ENCODE measurements at regions not wholly inside any gene's neighbourhood (a gene's known extent, or its start where the extent isn't known, plus 50 kb on each side); places are given as distances from the start of the nearest gene placed in this dataset.

GRCh38 chr11:115918576-115918975, 414.4 kb upstream of the CADM1 start:
- TF ChIP-seq TSHZ2 (CRISPR knock-in tag; IDR thresholded peaks at IDR 0.05), result no peak
- no peak for TF ChIP-seq ZFP30 (CRISPR knock-in tag; IDR thresholded peaks at IDR 0.05)
- no peak for TF ChIP-seq OSR1 (CRISPR knock-in tag; IDR thresholded peaks at IDR 0.05)
- no peak for TF ChIP-seq ARNTL (CRISPR knock-in tag; IDR thresholded peaks at IDR 0.05; ENCODE audit: borderline replicate concordance, low read depth)
- TF ChIP-seq ZNF8 (CRISPR knock-in tag; IDR thresholded peaks at IDR 0.05), result no peak
- no peak for TF ChIP-seq PATZ1 (CRISPR knock-in tag; IDR thresholded peaks at IDR 0.05; ENCODE audit: borderline replicate concordance)
- TF ChIP-seq BACH2 (CRISPR knock-in tag; IDR thresholded peaks at IDR 0.05; ENCODE audit: borderline replicate concordance), result no peak
- TF ChIP-seq ISL1 (CRISPR knock-in tag; IDR thresholded peaks at IDR 0.05), result no peak
- no peak for TF ChIP-seq ZNF565 (CRISPR knock-in tag; conservative IDR thresholded peaks at IDR 0.05; ENCODE audit: low read depth)
- no peak for TF ChIP-seq POU6F1 (CRISPR knock-in tag; IDR thresholded peaks at IDR 0.05; ENCODE audit: borderline replicate concordance, low read depth)
- no peak for TF ChIP-seq TCF4 (CRISPR knock-in tag; IDR thresholded peaks at IDR 0.05; ENCODE audit: borderline replicate concordance)
- TF ChIP-seq SNAI2 (CRISPR knock-in tag; IDR thresholded peaks at IDR 0.05), result no peak
- no peak for TF ChIP-seq PPARA (CRISPR knock-in tag; IDR thresholded peaks at IDR 0.05; ENCODE audit: borderline replicate concordance)
- no peak for TF ChIP-seq RARB (CRISPR knock-in tag; IDR thresholded peaks at IDR 0.05)
- no peak for TF ChIP-seq CREB5 (CRISPR knock-in tag; IDR thresholded peaks at IDR 0.05; ENCODE audit: low read depth)
- TF ChIP-seq ESRRG (CRISPR knock-in tag; IDR thresholded peaks at IDR 0.05), result no peak
- TF ChIP-seq ZNF70 (CRISPR knock-in tag; IDR thresholded peaks at IDR 0.05), result no peak
- no peak for TF ChIP-seq TOX (CRISPR knock-in tag; IDR thresholded peaks at IDR 0.05; ENCODE audit: borderline replicate concordance)
- no peak for TF ChIP-seq GLIS3 (CRISPR knock-in tag; IDR thresholded peaks at IDR 0.05)
- TF ChIP-seq ZC3H10 (CRISPR knock-in tag; IDR thresholded peaks at IDR 0.05), result no peak
- no peak for ATAC-seq

GRCh38 chr11:115916608-115917007, 412.4 kb upstream of the CADM1 start:
- ATAC-seq, result no peak
- TF ChIP-seq PATZ1 (CRISPR knock-in tag; IDR thresholded peaks at IDR 0.05; ENCODE audit: borderline replicate concordance), result no peak

GRCh38 chr11:115912484-115912945, 408.3 kb upstream of the CADM1 start:
- no peak for ATAC-seq
- no peak for TF ChIP-seq SNAI2 (CRISPR knock-in tag; IDR thresholded peaks at IDR 0.05)
